DMS53 treated with DMSO at 0.1 percent for 48 hours (cell line): ENCODE measurements at regions not wholly inside any gene's neighbourhood (a gene's known extent, or its start where the extent isn't known, plus 50 kb on each side); places are given as distances from the start of the nearest gene placed in this dataset.

Source experiments
- DNase-seq: peaks from one replicate; lab custom pipeline; 2025; ENCODE audit not compliant: unreplicated experiment; lab: John Stamatoyannopoulos, UW

GRCh38 chr2:238985041-238985729 is 137.3 kb downstream of the TWIST2 start:
- DNase-seq: no peak

- no peak for DNase-seq
Observed at GRCh38 chr2:238985931-238986446, 138.1 kb downstream of the TWIST2 start.

- no peak for DNase-seq
Observed at GRCh38 chr2:238986491-238987351, 138.8 kb downstream of the TWIST2 start.

GRCh38 chr2:238987352-238987981 is 139.6 kb downstream of the TWIST2 start:
- no peak for DNase-seq

GRCh38 chr2:238988105-238988504 is 140.2 kb downstream of the TWIST2 start:
- no peak for DNase-seq

GRCh38 chr2:238988752-238989151 is 140.9 kb downstream of the TWIST2 start:
- DNase-seq: no peak

- no peak for DNase-seq
Observed at GRCh38 chr2:238989484-238989883, 141.6 kb downstream of the TWIST2 start.

- DNase-seq: no peak
Observed at GRCh38 chr2:238994432-238994831, 146.5 kb downstream of the TWIST2 start.

- no peak for DNase-seq
Observed at GRCh38 chr2:238994876-238995275, 147.0 kb downstream of the TWIST2 start.

- no peak for DNase-seq
Observed at GRCh38 chr2:238995634-238996033, 147.7 kb downstream of the TWIST2 start.

- no peak for DNase-seq
Observed at GRCh38 chr2:238996331-238997136, 148.6 kb downstream of the TWIST2 start.

GRCh38 chr2:238997137-238997390 is 149.2 kb downstream of the TWIST2 start:
- DNase-seq: no peak

- DNase-seq: no peak
Observed at GRCh38 chr2:238997684-238998083, 149.8 kb downstream of the TWIST2 start.
